ENCODE measurements at regions not wholly inside any gene's neighbourhood (a gene's known extent, or its start where the extent isn't known, plus 50 kb on each side); places are given as distances from the start of the nearest gene placed in this dataset.
A peak's percentile ranks its signal among the peaks of the same experiment; 100 is the strongest.

DNA sequence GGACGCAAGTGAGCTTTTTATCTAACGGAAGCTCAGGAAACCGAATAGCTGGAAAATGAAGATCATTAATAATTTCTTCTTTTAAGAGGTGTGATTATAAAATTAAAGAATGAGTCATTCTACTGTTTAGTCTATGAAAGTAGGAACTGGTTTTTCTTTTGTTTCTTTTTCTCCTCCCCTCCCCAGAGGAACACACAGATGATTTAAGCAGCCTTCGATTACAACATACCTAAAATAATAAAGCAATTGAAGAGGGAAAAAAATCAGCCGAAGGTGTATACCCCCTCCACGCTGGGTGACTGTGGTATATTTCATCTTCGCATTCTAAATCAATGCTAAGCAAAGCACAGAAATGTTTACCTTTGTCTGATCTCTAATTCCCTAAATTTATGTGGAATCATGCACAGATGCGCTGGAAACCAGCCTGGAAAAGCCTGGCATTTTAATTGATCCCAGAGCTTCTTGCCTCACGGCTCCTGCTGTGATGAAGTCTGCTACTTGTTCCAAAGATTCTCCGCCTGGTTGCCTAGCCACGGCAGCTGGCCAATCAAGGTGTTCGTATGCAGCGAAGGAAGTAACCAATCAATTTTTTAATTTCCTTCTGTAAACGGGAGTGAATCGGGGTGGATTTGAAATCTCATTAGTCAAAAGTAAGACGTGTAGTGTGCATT is 133.9 kb downstream of the FANCF start:
- peak; percentile 79 for DNase-seq (ENCODE audit: low read depth, low spot score)

- no peak for DNase-seq (ENCODE audit: low read depth, low spot score)
These were observed 142.0 kb downstream of the SLC17A6 start for GRCh38 chr11:22479971-22480720.

DNA sequence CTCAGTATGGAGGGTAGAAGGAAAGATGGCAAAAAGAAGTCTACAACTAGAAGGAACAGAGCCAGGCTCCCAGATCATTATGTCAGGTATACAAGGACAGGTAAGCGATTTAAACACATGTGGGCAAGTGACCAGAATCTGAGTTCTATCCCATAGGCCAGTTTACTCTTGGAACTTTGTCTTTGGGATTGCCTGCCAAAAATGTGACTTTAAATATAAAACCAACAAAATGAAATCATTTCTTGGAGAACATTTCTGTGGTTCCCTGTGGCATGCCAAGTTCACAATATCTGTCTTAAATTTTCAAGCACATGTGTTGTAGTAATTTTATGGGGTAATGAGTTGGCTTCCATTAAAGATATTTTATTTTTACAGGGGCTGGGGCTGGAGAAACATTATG is 141.0 kb downstream of the SLC17A6 start:
- DNase-seq (ENCODE audit: low read depth, low spot score): peak; percentile 42

DNA sequence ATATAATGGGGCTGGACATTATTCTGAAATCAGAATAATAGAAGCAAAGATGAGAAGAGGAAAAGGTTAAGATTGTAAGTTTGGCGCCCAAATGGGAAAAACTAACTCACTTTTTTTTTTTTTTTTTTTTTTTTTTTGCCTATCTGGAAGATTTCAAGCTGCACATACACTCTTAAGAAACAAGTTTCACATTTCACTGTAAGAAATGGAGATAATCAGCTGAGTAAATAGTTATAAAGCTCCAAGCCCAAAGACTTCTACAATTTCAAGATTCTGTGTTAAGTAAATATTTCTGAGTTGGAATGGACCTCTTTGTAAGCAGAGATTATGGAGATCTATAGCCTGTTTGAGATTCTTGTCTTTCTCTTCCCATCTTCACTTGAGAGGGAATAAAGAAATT is 140.0 kb downstream of the SLC17A6 start:
- no peak for DNase-seq (ENCODE audit: low read depth, low spot score)

GRCh38 chr11:22477312-22477711 is 139.1 kb downstream of the SLC17A6 start:
- no peak for DNase-seq (ENCODE audit: low read depth, low spot score)

DNA sequence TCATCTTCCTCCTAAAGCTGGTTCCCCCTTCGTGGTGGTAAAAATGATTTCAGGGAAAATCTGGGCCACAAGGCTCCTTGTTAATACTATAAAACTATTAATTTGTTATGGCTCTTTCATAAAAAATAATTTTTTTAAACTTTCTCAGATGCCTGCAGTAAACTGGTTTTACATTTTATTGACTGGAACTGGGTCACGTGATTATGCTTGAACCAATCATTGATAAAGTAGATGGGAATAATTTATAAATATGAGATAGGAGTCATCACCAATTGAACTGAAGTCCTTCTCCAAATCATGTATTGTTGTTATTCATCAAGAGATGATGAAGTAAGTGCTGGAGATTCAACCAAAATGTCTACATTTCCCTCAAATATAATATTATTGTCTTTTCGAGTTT is 138.4 kb downstream of the SLC17A6 start:
- DNase-seq (ENCODE audit: low read depth, low spot score): no peak

- no peak for DNase-seq (ENCODE audit: low read depth, low spot score)
These were observed 136.4 kb downstream of the SLC17A6 start for GRCh38 chr11:22474616-22475015.

- no peak for DNase-seq (ENCODE audit: low read depth, low spot score)
These were observed 135.4 kb downstream of the SLC17A6 start for GRCh38 chr11:22473586-22473985.

GRCh38 chr11:22472306-22472705 is 134.1 kb downstream of the SLC17A6 start:
- DNase-seq (ENCODE audit: low read depth, low spot score): no peak

DNA sequence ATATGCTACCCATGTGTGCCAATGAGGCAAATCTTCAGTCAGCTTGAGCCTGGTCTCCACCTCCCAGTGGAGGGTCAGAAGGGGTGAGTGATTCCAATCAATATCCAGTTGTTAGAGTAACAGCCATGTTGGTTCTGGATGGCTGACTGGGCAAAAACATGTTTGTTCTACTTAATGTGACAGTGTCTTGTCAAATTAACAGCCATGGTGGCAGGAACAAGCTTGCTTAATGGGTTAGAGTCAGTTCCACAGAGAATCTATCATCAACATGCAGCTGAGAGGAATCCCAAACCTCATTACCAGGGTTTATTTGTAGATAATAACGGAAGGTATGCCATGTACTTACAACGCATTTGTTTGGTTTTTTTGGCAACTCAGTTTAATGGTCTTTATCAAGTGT is 133.2 kb downstream of the SLC17A6 start:
- no peak for DNase-seq (ENCODE audit: low read depth, low spot score)

DNA sequence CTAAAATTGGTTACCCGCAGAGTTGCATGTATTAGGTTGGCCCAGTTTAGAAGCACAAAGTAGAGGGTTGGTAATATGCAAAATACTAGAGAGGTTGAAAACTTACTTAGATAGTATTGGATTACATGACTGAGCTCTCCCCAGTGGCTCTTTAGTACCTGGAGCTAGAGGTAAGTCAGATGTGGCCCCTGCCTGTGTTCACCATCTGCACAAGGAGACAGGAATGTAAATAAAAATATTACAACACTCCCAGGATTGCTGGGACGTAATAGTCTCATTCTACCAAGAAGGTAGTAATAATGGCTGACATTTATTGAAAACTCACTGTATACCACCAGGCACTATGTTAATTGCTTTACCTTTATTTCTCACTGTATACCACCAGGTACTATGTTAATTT is 129.6 kb downstream of the SLC17A6 start:
- no peak for DNase-seq (ENCODE audit: low read depth, low spot score)

DNA sequence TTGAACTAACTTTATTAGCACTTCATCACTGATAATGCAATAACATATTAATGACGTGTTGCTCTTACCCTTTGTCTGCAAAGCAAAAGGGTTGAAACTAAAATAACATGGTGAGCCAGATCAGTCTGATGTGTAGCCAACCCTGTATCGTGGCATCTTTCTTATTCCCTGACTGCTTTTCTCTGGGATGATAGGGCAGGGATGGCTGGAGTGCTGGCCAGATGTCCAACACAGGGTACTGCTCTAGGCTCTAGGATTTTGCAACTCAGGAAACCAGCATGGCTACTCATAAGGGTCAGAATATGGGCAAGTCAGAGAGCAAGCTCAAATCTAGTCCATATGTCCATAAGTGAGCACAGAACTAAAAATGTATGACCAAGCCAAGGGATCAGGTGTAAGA is 129.1 kb downstream of the SLC17A6 start:
- no peak for DNase-seq (ENCODE audit: low read depth, low spot score)

DNA sequence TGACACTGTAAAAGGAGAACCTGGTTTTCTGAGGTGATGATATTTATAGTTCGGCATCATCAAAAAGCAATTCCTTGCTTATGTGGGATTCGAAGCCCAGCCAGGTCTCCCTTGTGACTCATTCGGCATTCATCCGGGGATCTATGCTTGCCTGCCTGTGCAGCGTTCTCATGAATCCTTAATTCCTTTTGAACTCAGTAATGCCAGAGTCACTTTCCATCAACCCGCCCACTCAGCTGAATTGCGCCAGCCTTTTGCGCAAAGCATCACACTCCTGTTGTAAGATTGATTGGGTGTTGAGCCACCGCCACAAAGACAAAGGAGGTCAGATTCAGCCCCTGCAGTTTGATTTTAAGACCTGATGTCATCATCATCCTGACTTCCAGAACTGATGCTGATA is 128.6 kb downstream of the SLC17A6 start:
- peak; percentile 96 for DNase-seq (ENCODE audit: low read depth, low spot score)

- no peak for DNase-seq (ENCODE audit: low read depth, low spot score)
These were observed 128.2 kb downstream of the SLC17A6 start for GRCh38 chr11:22466351-22466750.

GRCh38 chr11:22465620-22466019 is 127.4 kb downstream of the SLC17A6 start:
- DNase-seq (ENCODE audit: low read depth, low spot score): peak; percentile 60

GRCh38 chr11:22461626-22462025 is 123.4 kb downstream of the SLC17A6 start:
- DNase-seq (ENCODE audit: low read depth, low spot score): no peak

GRCh38 chr11:22460181-22460580 is 122.0 kb downstream of the SLC17A6 start:
- DNase-seq (ENCODE audit: low read depth, low spot score): no peak

DNA sequence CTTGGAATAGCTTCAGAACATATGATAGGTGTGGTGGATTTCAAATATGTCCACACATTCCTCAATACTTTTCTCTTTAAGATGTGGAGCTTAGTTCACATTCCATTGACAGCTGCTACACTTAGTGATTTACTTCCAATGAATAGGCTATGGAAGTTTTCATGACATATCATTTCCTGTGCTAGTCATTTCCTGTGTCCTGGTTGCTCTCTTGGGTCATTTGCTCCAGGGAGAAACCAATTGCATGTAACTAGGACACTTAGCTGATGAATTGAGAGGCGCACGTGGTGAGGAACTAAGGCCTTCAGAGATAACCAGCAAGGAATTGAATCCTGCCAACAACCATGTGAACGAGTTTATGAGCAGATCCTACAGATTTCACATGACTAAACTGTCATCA is 120.9 kb downstream of the SLC17A6 start:
- no peak for DNase-seq (ENCODE audit: low read depth, low spot score)

DNA sequence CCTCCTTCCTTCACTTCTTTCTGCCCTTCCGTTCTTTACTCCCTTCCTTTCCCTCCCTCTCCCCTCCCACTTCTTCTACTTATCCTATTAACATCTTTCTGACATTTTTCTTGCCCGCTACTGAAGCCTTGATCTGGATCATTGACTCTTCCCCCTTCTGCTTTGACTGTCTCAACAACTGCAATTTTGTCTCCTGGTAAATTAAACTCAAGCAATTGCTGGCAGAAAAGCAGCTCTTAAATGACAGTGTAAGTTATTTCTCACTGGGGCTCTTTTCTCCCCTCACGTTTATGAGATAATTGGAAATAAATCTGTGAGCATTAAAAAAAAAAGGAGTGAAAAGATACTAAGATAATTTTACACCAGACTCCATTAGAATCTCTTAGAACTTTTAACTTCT is 120.0 kb downstream of the SLC17A6 start:
- DNase-seq (ENCODE audit: low read depth, low spot score): no peak

DNA sequence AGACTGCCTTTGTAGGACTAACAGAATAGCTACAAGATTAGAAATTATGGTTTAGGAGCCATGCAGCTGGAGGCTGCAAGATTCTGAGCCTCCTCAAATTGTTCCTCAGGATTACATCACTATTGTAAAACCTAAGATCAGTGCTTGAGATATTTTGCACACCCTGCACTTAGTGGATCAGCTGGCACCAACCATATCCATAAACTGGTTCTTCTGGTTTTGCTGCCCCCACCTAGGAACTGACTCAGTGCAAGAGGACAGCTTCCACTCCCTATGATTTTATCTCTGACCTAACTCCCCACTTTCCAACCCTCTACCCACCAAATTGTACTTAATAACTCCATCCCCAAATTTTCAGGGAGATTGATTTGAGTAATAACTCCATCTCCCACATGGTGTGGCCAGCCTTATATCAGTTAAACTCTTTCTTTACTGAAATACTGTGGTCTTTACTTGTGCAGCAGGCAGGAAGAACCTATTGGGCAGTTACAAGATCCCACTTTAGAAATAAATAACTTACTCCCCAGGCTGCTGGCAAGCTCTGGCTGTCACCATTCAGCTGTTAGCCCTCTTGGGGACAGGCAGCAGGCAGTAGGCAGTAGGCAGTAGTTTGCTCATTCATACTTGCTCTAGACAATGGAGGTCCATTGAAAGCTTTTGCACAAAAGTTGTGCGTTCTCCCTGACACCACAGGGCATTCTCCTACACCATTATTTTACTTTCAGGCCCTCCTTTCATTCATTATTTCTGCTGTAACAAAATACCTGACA is 119.0 kb downstream of the SLC17A6 start:
- no peak for DNase-seq (ENCODE audit: low read depth, low spot score)

DNA sequence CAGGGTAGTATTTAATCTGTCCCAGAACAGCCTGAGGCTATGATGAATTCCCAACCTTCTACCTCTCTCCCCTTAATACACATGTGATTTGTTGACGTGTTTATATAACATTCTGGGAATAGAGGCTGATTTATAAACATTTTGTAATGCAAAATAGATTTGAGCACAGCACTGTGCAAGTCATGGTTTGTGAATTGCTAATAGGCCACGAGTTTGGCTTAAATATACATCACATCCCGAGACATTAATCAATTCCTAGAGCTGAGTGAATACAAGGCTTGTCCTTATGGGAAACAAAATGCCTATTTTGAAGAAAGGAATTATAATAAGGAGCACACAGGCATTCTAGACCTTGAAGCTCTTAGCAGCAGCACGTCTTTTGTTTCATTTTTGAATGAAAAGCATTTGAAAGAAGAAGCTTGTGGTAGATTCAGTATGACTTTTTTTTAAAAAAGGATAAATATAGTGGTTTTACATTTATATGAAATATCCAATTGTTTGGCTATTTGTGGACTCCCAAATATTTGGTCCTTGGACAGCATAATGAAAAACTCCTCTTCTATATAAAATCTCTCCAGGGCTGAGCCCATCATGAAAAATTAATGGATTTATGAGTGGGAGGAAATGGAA is 116.4 kb downstream of the SLC17A6 start:
- peak; percentile 17 for DNase-seq (ENCODE audit: low read depth, low spot score)

- peak; percentile 33 for DNase-seq (ENCODE audit: low read depth, low spot score)
These were observed 111.3 kb downstream of the SLC17A6 start for GRCh38 chr11:22449441-22449840.

Measured in astrocyte of the hippocampus (primary cell).